Right lobe of liver (tissue), 4 donors: ENCODE measurements at regions not wholly inside any gene's neighbourhood (a gene's known extent, or its start where the extent isn't known, plus 50 kb on each side); places are given as distances from the start of the nearest gene placed in this dataset.

Experiments
- POLR2A ChIP-seq: fragments of 450-650 bp; IDR thresholded peaks from one replicate; pipeline ENCODE4 v1.6.1; 2017; ENCODE audit warnings: antibody characterized with exemption, mild to moderate bottlenecking
- TF ChIP-seq, protein P1 (sequence below), 4 donors: fragments of 200-600 bp in 3 of 4; fragments of 450-650 bp in 1 of 4; IDR thresholded peaks; one replicate each; pipeline versions ENCODE4 v1.5.1 to v1.8.0; 2016 to 2022; ENCODE audit warnings: antibody characterized with exemption in 4 of 4, mild to moderate bottlenecking in 2 of 4
- donor health status: DM: no; HTN: no; CAD: no.
- donor health status: DM: no; HTN: no; CAD: no.
- donor health status: DM: no; HTN: yes; CAD: no.

DNA sequence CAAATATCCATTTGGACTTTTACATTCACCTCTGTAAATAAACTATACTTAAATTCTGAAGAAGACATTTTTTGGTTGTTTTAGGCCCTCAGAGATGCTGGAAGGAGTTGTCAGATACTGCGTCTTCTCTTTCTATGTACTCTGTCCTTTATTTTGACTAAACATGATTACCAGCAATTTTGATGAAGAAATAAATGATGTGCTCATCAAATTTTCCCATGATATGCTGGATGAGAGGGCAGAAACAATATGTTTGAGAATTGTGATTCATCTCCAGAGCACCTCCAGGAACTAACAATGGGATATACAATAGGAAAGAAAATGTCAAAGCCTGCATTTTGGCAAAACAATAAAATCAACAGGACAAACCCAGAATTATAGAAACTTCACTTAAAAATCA is 481.6 kb upstream of the HS3ST5 start:
- TF ChIP-seq, protein P1, sequence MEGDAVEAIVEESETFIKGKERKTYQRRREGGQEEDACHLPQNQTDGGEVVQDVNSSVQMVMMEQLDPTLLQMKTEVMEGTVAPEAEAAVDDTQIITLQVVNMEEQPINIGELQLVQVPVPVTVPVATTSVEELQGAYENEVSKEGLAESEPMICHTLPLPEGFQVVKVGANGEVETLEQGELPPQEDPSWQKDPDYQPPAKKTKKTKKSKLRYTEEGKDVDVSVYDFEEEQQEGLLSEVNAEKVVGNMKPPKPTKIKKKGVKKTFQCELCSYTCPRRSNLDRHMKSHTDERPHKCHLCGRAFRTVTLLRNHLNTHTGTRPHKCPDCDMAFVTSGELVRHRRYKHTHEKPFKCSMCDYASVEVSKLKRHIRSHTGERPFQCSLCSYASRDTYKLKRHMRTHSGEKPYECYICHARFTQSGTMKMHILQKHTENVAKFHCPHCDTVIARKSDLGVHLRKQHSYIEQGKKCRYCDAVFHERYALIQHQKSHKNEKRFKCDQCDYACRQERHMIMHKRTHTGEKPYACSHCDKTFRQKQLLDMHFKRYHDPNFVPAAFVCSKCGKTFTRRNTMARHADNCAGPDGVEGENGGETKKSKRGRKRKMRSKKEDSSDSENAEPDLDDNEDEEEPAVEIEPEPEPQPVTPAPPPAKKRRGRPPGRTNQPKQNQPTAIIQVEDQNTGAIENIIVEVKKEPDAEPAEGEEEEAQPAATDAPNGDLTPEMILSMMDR (IDR thresholded peaks at IDR 0.05), result no peak
- TF ChIP-seq POLR2A, result no peak
